A549 (cell line): ENCODE measurements at regions not wholly inside any gene's neighbourhood (a gene's known extent, or its start where the extent isn't known, plus 50 kb on each side); places are given as distances from the start of the nearest gene placed in this dataset.

Source experiments
- CEBPB ChIP-seq, 2 experiments: fragments of >200 bp in 1 of 2; sonication (Bioruptor Twin) in 1 of 2; formaldehyde crosslinking in 1 of 2; IDR thresholded peaks; 2 replicates each; pipeline ENCODE4 v1.6.1; 2012 to 2016
- CHD4 ChIP-seq: fragments of 200-600 bp; sonication (generic); IDR thresholded peaks from 2 replicates; pipeline ENCODE4 v1.6.1; 2016; ENCODE audit warnings: antibody characterized with exemption, mild to moderate bottlenecking, borderline replicate concordance
- EP300 ChIP-seq, 2 experiments: fragments of >200 bp; sonication (Bioruptor Twin); formaldehyde crosslinking; IDR thresholded peaks; 2 replicates in 1 of 2; 3 replicates in 1 of 2; pipeline ENCODE4 v1.6.1; 2016 to 2017
- JUNB ChIP-seq: fragments of >200 bp; sonication (Bioruptor Twin); formaldehyde crosslinking; IDR thresholded peaks from 2 replicates; pipeline ENCODE4 v1.6.1; 2016
- POLR2A ChIP-seq: IDR thresholded peaks from 2 replicates; pipeline ENCODE4 v1.6.1; 2012; ENCODE audit warnings: mild to moderate bottlenecking, low read length
- RCOR1 ChIP-seq: fragments of 150-350 bp; IDR thresholded peaks from 2 replicates; pipeline ENCODE4 v1.6.1; 2014; ENCODE audit warnings: antibody characterized with exemption, low read length, low read depth
- SREBF2 ChIP-seq: fragments of 450-650 bp; IDR thresholded peaks from 2 replicates; pipeline ENCODE4 v1.6.1; 2014; ENCODE audit warnings: mild to moderate bottlenecking, moderate library complexity
- ZNF302 ChIP-seq: fragments of 250-450 bp; sonication (Bioruptor Pico); IDR thresholded peaks from 2 replicates; pipeline ENCODE4 v1.9.0; 2021; ENCODE audit warnings: inconsistent platforms, mild to moderate bottlenecking, moderate library complexity
- TF ChIP-seq, protein P1 (sequence below): fragments of >200 bp; sonication (Bioruptor Twin); formaldehyde crosslinking; IDR thresholded peaks from 3 replicates; pipeline ENCODE4 v1.5.1; 2016

DNA sequence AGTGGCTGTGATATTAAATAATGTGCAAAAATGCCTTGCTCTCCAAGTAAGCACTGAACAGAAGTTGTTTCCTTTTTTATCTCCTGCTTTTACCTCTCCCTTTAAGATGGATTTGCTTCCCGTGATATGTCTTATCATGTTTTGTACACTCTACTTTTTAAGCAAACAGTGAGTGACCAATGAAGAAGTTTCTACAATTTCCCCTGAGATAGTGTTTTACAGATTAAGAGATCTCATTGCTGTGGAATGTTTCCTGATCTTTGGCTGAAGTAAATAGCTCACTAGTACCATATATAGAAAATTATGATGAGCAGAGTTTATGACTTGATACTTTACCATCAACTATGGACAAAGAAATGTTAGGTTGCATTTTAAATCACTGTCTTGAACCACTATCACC is 184.8 kb upstream of the PDE3A start:
- no peak for TF ChIP-seq RCOR1
- TF ChIP-seq, protein P1, sequence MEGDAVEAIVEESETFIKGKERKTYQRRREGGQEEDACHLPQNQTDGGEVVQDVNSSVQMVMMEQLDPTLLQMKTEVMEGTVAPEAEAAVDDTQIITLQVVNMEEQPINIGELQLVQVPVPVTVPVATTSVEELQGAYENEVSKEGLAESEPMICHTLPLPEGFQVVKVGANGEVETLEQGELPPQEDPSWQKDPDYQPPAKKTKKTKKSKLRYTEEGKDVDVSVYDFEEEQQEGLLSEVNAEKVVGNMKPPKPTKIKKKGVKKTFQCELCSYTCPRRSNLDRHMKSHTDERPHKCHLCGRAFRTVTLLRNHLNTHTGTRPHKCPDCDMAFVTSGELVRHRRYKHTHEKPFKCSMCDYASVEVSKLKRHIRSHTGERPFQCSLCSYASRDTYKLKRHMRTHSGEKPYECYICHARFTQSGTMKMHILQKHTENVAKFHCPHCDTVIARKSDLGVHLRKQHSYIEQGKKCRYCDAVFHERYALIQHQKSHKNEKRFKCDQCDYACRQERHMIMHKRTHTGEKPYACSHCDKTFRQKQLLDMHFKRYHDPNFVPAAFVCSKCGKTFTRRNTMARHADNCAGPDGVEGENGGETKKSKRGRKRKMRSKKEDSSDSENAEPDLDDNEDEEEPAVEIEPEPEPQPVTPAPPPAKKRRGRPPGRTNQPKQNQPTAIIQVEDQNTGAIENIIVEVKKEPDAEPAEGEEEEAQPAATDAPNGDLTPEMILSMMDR, result no peak
- no peak for TF ChIP-seq CHD4
- TF ChIP-seq POLR2A, result no peak
- no peak for TF ChIP-seq SREBF2
- TF ChIP-seq EP300 (IDR thresholded peaks at IDR 0.05), result no peak
- no peak for TF ChIP-seq CEBPB (IDR thresholded peaks at IDR 0.05)
- TF ChIP-seq JUNB, result no peak
- no peak for TF ChIP-seq ZNF302 (CRISPR knock-in tag)
